ENCODE measurements at regions not wholly inside any gene's neighbourhood (a gene's known extent, or its start where the extent isn't known, plus 50 kb on each side); places are given as distances from the start of the nearest gene placed in this dataset.

DNA sequence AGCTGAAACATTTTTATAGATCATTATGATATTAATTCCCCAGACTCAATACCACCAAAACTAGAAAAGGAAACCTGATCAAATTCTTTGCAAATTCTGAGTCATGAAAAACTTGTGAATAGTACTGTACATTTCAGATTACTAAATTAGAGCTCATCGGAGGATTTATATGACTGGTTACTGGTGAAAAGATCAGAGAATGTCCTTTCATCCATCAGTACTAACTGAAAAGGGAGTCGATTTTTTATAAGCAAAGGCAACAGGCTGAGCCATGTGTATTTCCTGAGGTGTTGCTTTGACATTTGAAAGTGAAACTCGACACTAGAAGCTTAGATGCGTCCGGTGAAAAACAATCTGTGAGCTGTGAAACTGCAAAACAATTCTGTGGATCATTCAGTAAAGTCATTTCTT lies 155.7 kb downstream of the TNFSF18 start:
- TF ChIP-seq, protein P1, sequence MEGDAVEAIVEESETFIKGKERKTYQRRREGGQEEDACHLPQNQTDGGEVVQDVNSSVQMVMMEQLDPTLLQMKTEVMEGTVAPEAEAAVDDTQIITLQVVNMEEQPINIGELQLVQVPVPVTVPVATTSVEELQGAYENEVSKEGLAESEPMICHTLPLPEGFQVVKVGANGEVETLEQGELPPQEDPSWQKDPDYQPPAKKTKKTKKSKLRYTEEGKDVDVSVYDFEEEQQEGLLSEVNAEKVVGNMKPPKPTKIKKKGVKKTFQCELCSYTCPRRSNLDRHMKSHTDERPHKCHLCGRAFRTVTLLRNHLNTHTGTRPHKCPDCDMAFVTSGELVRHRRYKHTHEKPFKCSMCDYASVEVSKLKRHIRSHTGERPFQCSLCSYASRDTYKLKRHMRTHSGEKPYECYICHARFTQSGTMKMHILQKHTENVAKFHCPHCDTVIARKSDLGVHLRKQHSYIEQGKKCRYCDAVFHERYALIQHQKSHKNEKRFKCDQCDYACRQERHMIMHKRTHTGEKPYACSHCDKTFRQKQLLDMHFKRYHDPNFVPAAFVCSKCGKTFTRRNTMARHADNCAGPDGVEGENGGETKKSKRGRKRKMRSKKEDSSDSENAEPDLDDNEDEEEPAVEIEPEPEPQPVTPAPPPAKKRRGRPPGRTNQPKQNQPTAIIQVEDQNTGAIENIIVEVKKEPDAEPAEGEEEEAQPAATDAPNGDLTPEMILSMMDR (IDR thresholded peaks at IDR 0.05): no peak
- TF ChIP-seq CREB1 (CRISPR knock-in tag; IDR thresholded peaks at IDR 0.05): no peak
- no peak for TF ChIP-seq IRF1 (CRISPR knock-in tag; IDR thresholded peaks at IDR 0.05)
- no peak for TF ChIP-seq RORB (CRISPR knock-in tag; IDR thresholded peaks at IDR 0.05)
- TF ChIP-seq MAX (CRISPR knock-in tag; IDR thresholded peaks at IDR 0.05): no peak
- TF ChIP-seq ZNF416 (CRISPR knock-in tag; IDR thresholded peaks at IDR 0.05): no peak
- TF ChIP-seq ZNF138 (CRISPR knock-in tag; conservative IDR thresholded peaks at IDR 0.05): no peak
- no peak for TF ChIP-seq SP1 (CRISPR knock-in tag; conservative IDR thresholded peaks at IDR 0.05)
- TF ChIP-seq E2F1 (CRISPR knock-in tag; IDR thresholded peaks at IDR 0.05): no peak
- no peak for TF ChIP-seq NFE2L1 (CRISPR knock-in tag; IDR thresholded peaks at IDR 0.05)
- no peak for TF ChIP-seq E2F4 (CRISPR knock-in tag; IDR thresholded peaks at IDR 0.05; ENCODE audit: borderline replicate concordance, low read depth)
- TF ChIP-seq FOXK1 (CRISPR knock-in tag; IDR thresholded peaks at IDR 0.05): no peak
- no peak for TF ChIP-seq RELA (CRISPR knock-in tag; IDR thresholded peaks at IDR 0.05; ENCODE audit: borderline replicate concordance)
